ENCODE measurements at regions not wholly inside any gene's neighbourhood (a gene's known extent, or its start where the extent isn't known, plus 50 kb on each side); places are given as distances from the start of the nearest gene placed in this dataset.

GRCh38 chrX:13502590-13502989 lies 66.8 kb upstream of the EGFL6 start:
- TF ChIP-seq CTCF (optimal IDR thresholded peaks at IDR 0.05 in 1 of 3, IDR thresholded peaks at IDR 0.05 in 1 of 3, conservative IDR thresholded peaks at IDR 0.05 in 1 of 3; ENCODE audit: extremely low read depth in 1 of 3, insufficient read depth in 2 of 3, low read length in 3 of 3) (no peak), EZH2 (IDR thresholded peaks at IDR 0.05; ENCODE audit: low read length) (no peak)

All from keratinocyte (primary cell).